ENCODE measurements at regions not wholly inside any gene's neighbourhood (a gene's known extent, or its start where the extent isn't known, plus 50 kb on each side); places are given as distances from the start of the nearest gene placed in this dataset.

GRCh38 chr12:91773749-91774429, 371.8 kb downstream of the BTG1 start:
- Histone ChIP-seq H3K9me3 (no peaks in the 10 kb centered on the region), H3K36me3 (no peaks in the 10 kb centered on the region), H3K4me3 (peak overlapping the region in 2 of 8 donors; percentile 6 to 38), H3K27ac (peak overlapping the region in 7 of 8 donors; percentile 22 to 70 (median 39)), H3K4me1 (peaks cover 12 to 31% (median 17%) of the 10 kb centered on the region in 6 donors), H3K27me3 (replicated peaks in 1 of 7) (no peaks in the 10 kb centered on the region)
- no peak for TF ChIP-seq POLR2AphosphoS5 (IDR thresholded peaks at IDR 0.05)
- no peak for TF ChIP-seq POLR2A (IDR thresholded peaks at IDR 0.05)
- 70 to 77% (median 73%) methylated on average over 4 of the region's 4 CpGs for WGBS, 5 donors
- no peak for DNase-seq
- intact Hi-C loops (cut with DNase I; ENCODE audit: low total_unique reads) = no loop called here

GRCh38 chr12:91772411-91772810, 373.2 kb downstream of the BTG1 start:
- H3K4me1 ChIP-seq = peaks cover 0 to 16% (median 3%) of the 10 kb centered on the region in 6 donors
- intact Hi-C loops (cut with DNase I; ENCODE audit: low total_unique reads) = no loop called here
- no peak for TF ChIP-seq CTCF (IDR thresholded peaks at IDR 0.05 in 8 of 11, conservative IDR thresholded peaks at IDR 0.05 in 3 of 11)
- no peak for TF ChIP-seq POLR2A (IDR thresholded peaks at IDR 0.05)
- no peak for TF ChIP-seq POLR2AphosphoS5 (IDR thresholded peaks at IDR 0.05)
- DNase-seq = no peak
- no peak overlapping the region for H3K4me3 ChIP-seq
- no peaks in the 10 kb centered on the region for H3K9me3 ChIP-seq
- WGBS, 5 donors = 90 to 96% (median 95%) methylated on average over 2 of the region's 2 CpGs
- H3K36me3 ChIP-seq = no peaks in the 10 kb centered on the region
- no peaks in the 10 kb centered on the region for H3K27me3 ChIP-seq (replicated peaks in 1 of 7)
- H3K27ac ChIP-seq = no peak overlapping the region

- no peak overlapping the region for H3K27ac ChIP-seq
- DNase-seq = no peak
- no peak overlapping the region for H3K4me3 ChIP-seq
- 83 to 96% (median 91%) methylated on average over 2 of the region's 2 CpGs for whole genome bisulfite sequencing, 5 donors
- no peaks in the 10 kb centered on the region for H3K36me3 ChIP-seq
- H3K27me3 ChIP-seq (replicated peaks in 1 of 7) = no peaks in the 10 kb centered on the region
- TF ChIP-seq POLR2AphosphoS5 (IDR thresholded peaks at IDR 0.05) = no peak
- H3K9me3 ChIP-seq = no peaks in the 10 kb centered on the region
- intact Hi-C loops (cut with DNase I; ENCODE audit: low total_unique reads) = no loop called here
- H3K4me1 ChIP-seq = peaks cover 0 to 15% (median 2%) of the 10 kb centered on the region in 6 donors
Observed at GRCh38 chr12:91769736-91770135, 375.9 kb downstream of the BTG1 start.

- Histone ChIP-seq H3K4me3 (no peak overlapping the region), H3K9me3 (no peaks in the 10 kb centered on the region), H3K4me1 (no peaks in the 10 kb centered on the region), H3K27me3 (replicated peaks in 1 of 7) (no peaks in the 10 kb centered on the region), H3K36me3 (no peaks in the 10 kb centered on the region), H3K27ac (no peak overlapping the region)
- TF ChIP-seq POLR2AphosphoS5 (IDR thresholded peaks at IDR 0.05) (no peak), CTCF (IDR thresholded peaks at IDR 0.05 in 8 of 11, conservative IDR thresholded peaks at IDR 0.05 in 3 of 11) (no peak), POLR2A (IDR thresholded peaks at IDR 0.05) (no peak)
- no peak for DNase-seq
- intact Hi-C loops (cut with DNase I; ENCODE audit: low total_unique reads) = no loop called here
- 78 to 89% (median 83%) methylated on average over 1 of the region's 1 CpG for WGBS, 5 donors
Observed at GRCh38 chr12:91767237-91767636, 378.4 kb downstream of the BTG1 start.

- TF ChIP-seq CTCF (IDR thresholded peaks at IDR 0.05 in 8 of 11, conservative IDR thresholded peaks at IDR 0.05 in 3 of 11) (no peak), POLR2A (IDR thresholded peaks at IDR 0.05) (no peak)
- DNase-seq = no peak
- intact Hi-C loops (cut with DNase I; ENCODE audit: low total_unique reads) = no loop called here
Observed at GRCh38 chr12:91766454-91766853, 379.2 kb downstream of the BTG1 start.

More at GRCh38 chr12:91766454-91766853, 379.2 kb downstream of the BTG1 start:
- no peak overlapping the region for H3K27ac ChIP-seq
- WGBS, 5 donors = 70 to 85% (median 80%) methylated on average over 1 of the region's 1 CpG
- H3K27me3 ChIP-seq (replicated peaks in 1 of 7) = no peaks in the 10 kb centered on the region
- H3K9me3 ChIP-seq = no peaks in the 10 kb centered on the region
- H3K36me3 ChIP-seq = no peaks in the 10 kb centered on the region
- H3K4me1 ChIP-seq = no peaks in the 10 kb centered on the region
- H3K4me3 ChIP-seq = no peak overlapping the region
